ENCODE measurements at regions not wholly inside any gene's neighbourhood (a gene's known extent, or its start where the extent isn't known, plus 50 kb on each side); places are given as distances from the start of the nearest gene placed in this dataset.

DNA sequence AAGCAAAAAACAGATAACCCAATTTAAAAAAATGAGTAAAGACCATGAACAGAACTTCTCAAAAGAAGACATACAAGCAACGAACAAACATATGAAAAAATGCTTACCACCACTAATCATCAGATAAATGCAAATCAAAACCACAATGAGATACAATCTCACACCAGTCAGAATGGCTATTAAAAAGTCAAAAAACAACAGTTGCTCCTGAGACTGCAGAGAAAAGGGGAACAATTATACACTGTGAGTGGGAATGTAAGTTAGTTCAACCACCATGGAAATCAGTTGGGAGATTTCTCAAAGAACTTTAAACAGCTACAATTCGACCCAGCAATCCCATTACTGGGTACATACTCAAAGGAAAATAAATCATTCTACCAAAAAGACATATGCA, 131.6 kb downstream of the PTGER3 start:
- DNase-seq (ENCODE audit: low read depth in 4 of 4, low spot score in 3 of 4), result no peak

- DNase-seq (ENCODE audit: low read depth in 4 of 4, low spot score in 3 of 4), result no peak
These were observed 127.8 kb downstream of the PTGER3 start for GRCh38 chr1:70919706-70920323.
